ENCODE measurements at regions not wholly inside any gene's neighbourhood (a gene's known extent, or its start where the extent isn't known, plus 50 kb on each side); places are given as distances from the start of the nearest gene placed in this dataset.
"Not testable (repeated sequence)": the region's sequence is repeated elsewhere in the genome, so short reads cannot be mapped to it uniquely, and the experiment has no call there.

- DNase-seq: no peak
Observed at GRCh38 chr1:178609015-178609414, 96.1 kb downstream of the TEX35 start.

DNA sequence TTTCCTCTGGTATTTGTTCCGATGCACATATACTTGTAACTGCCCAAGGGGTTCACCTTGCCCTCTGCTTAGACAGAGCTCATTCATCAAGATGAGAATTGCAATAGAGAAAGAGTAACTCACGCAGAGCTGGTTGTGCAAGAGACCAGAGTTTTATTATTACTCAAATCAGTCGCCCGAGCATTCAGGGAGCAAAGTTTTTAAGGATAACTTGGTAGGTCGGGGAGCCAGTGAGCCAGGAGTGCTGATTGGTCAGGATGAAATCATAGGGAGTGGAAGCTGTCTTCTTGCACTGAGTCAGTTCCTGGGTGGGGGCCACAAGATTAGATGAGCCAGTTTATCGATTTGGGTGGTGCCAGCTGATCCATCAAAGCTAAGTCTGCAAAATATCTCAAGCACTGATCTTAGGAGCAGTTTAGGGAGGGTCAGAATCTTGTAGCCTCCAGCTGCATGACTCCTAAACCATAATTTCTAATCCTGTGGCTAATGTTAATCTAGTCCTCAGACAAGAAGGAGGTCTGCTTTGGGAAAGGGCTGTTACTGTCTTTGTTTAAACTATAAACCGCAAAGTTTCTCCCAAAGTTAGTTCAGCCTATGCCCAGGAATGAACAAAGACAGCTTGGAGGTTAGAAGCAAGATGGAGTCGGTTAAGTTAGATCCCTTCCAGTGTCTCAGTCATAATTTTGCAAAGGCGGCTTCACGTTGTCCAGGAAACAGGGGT, 97.9 kb downstream of the TEX35 start:
- DNase-seq: not testable (repeated sequence)

DNA sequence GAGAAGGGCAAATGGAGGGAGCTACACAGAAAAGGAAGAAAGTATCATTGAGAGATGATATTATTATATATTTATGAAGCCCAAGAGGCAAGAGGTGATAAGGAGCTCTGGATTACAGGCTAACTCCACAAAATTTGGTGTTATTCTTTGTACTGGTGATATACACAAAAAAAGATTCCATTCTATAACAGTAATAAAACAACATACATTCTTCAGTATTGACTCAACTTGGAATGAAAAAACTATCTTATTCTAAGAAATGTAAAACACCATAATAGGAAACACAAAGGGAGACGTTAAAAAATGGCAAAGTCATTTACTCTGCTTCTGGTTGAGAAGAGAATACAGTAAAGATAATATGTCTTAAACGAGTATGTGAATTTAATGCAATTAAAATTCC, 99.4 kb downstream of the TEX35 start:
- DNase-seq: no peak

GRCh38 chr1:178613271-178613945, 100.5 kb downstream of the TEX35 start:
- no peak for DNase-seq

- DNase-seq: no peak
Observed at GRCh38 chr1:178614286-178614685, 101.4 kb downstream of the TEX35 start.

DNA sequence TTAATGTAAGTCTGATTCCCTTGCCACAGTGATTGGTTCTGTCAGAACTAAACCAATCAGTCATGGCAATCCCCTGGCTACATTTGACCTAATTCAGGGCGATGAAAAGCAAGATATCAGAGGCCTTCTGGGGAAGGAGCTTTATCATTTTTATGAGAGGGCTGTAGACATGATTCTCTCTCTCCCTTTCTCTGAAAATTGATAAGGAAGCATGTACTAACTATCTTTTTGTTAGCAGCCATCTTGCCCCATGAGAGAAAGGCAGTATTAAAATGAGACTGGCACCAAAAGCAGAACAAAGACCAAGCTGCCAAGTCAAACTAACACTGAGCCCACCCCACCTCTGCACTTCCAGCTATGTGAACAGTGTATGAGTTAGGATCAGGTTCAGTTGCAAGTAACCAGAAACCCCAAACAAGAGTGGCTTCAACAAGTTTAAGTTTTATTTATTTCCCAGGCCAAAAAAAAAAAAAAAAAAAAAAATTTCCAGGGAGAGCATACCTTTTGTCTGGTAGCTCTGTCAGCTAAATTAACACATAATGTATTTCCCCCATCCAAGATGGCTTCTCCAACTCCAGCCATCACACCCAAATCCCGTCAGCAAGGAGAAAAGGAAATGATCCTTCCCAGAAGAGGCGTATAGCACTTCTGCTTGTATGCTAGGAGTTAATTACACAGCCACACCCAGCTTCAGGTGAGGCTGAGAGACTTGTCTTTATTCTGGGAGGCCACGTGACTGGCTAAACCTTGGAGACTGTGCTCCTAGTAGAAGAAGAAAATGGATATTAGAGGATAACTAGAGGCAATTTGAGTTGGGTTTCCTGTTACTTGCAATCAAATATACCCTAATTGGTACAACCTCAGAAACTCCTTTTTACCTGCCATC, 105.8 kb upstream of the RALGPS2 start:
- DNase-seq: no peak

GRCh38 chr1:178620584-178621475, 104.2 kb upstream of the RALGPS2 start:
- no peak for DNase-seq

DNA sequence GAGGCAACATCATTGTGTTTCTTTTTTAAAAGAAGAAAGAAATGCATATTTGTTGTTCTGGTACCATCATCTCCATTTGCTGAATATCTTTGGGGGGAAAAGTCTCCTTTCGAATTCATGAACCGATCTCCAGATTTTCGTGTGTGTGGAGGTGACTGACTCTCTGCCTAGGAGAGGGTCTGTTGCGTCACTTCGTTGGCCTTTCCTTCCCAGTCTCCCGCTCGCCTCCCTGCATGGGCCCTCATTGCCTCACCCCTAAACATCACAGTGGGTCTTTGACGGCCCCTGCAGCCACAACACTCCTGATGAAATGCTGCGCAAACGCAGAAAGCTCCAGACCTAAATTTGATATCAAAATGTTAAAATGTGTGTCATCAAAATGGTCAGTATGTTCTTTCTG, 103.2 kb upstream of the RALGPS2 start:
- no peak for DNase-seq

DNA sequence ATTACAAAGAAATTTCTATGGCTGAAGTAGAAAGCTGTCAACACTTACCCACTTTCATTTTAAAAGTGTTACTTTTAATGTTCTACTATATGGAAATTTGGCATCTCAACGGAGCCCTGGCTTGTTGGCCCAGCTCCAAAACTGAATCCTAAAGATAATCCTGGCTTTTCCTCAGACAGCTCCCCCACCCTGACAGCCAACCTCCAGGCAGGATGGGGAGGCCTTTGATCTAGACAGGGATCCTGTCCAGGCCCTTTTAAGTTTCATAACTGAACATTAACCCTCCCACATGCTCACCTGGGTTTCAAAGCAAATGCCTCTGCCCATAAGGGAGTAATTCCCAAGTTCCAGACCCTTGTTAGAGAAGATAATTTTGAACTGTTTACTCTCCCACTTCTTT, 99.3 kb upstream of the RALGPS2 start:
- no peak for DNase-seq

- DNase-seq: no peak
Observed at GRCh38 chr1:178627037-178627436, 98.0 kb upstream of the RALGPS2 start.

- DNase-seq: no peak
Observed at GRCh38 chr1:178628637-178629251, 96.3 kb upstream of the RALGPS2 start.

GRCh38 chr1:178629252-178630154, 95.5 kb upstream of the RALGPS2 start:
- DNase-seq: peak; percentile 52

GRCh38 chr1:178630417-178630816, 94.6 kb upstream of the RALGPS2 start:
- no peak for DNase-seq

GRCh38 chr1:178632653-178633052, 92.4 kb upstream of the RALGPS2 start:
- no peak for DNase-seq

- no peak for DNase-seq
Observed at GRCh38 chr1:178633056-178633455, 92.0 kb upstream of the RALGPS2 start.

- peak; percentile 46 for DNase-seq
Observed at GRCh38 chr1:178634445-178634844, 90.6 kb upstream of the RALGPS2 start.

DNA sequence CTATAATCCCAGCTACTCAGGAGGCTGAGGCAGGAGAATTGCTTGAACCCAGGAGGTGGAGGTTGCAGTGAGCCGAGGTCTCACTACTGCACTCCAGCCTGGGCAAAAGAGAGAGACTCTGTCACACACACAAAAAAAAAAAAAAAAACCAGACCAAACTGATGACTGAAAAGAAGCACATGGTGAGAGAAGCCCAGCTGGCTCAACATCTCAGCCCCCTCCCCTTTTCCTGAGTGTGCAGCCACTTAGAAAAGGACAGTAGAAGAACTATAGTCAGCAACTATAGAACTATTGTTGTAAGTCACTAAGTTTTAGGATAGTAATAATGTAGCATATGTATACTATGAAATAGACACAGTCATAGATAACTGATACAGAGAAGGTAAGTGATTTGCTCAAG, 87.2 kb upstream of the RALGPS2 start:
- DNase-seq: no peak

DNA sequence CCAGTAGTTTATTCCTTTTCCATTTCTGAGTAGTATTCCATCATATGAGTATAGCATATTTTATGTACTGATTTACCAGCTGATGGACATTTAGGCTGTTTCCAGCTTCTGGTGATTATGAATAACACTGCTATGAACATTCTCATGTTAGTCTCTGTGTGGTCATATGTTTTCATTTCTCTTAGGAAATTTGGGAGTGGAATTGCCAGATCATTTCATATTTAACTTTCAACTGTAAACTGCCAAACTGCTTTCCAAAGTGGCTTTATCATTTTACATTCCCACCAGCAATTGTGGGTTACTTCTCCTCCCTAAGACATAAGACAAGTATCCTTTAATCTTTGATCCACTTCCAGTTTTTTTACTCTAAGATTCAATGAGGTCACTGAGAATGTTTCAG, 85.7 kb upstream of the RALGPS2 start:
- DNase-seq: no peak

DNA sequence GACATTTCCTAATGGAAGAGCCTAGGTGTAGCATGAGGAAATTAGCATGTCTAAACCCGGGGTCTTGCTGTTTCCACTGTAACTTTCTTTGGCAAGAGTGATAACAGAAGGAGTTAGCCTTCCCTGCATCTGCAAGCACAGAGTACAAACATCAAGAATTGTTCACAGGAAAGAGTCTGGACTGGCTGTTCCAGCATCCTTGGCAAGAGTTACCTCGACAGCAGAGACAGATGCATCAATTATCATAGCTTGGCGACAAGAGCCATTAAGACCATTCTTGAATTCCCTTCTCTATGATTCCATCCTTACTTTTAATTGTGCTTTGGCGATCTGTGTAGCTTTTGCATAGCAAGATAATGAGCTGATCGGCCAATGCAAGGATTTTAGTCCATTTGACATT, 82.8 kb upstream of the RALGPS2 start:
- no peak for DNase-seq

DNA sequence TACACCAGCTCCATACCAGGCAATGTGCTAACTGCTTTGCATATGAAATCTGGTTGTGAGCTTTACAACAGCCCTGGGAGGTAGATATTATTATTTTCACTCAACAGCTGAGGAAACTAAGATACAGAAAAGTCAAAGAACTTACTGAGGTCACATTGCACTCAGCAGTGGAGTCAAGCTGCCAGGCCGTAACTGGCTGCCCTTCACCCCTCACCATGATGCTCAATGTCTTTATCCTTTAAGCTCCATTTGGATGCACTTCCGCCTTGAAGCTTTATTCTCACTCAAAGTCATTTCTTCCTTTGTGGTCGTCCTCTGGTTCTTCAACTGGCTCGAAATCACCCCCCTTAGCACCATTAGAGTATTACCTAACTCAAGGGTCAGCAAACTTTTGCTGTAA, 81.7 kb upstream of the RALGPS2 start:
- no peak for DNase-seq

GRCh38 chr1:178643831-178644230, 81.2 kb upstream of the RALGPS2 start:
- no peak for DNase-seq

All from right hindlimb (tissue), 1 donor.